ENCODE measurements at regions not wholly inside any gene's neighbourhood (a gene's known extent, or its start where the extent isn't known, plus 50 kb on each side); places are given as distances from the start of the nearest gene placed in this dataset.

- DNase-seq (ENCODE audit: insufficient read length, low spot score) (no peak), FAIRE-seq (no peak)
- no peak for TF ChIP-seq POLR2A (IDR thresholded peaks at IDR 0.05; ENCODE audit: low read depth, low read length)
These were observed 56.5 kb downstream of the CT47B1 start for GRCh38 chrX:120819126-120819525.

GRCh38 chrX:120813982-120814381 is 61.7 kb downstream of the CT47B1 start:
- TF ChIP-seq POLR2A (IDR thresholded peaks at IDR 0.05; ENCODE audit: low read depth, low read length), result no peak
- FAIRE-seq (no peak), DNase-seq (ENCODE audit: insufficient read length, low spot score) (no peak)

- no peak for TF ChIP-seq POLR2A (IDR thresholded peaks at IDR 0.05; ENCODE audit: low read depth, low read length)
- DNase-seq (ENCODE audit: insufficient read length, low spot score) (no peak), FAIRE-seq (no peak)
These were observed 74.2 kb downstream of the CT47B1 start for GRCh38 chrX:120801426-120801825.

- FAIRE-seq (no peak), DNase-seq (ENCODE audit: insufficient read length, low spot score) (no peak)
- no peak for TF ChIP-seq POLR2A (IDR thresholded peaks at IDR 0.05; ENCODE audit: low read depth, low read length)
These were observed 78.3 kb downstream of the CT47B1 start for GRCh38 chrX:120797188-120797851.

GRCh38 chrX:120795301-120795700 is 80.4 kb downstream of the CT47B1 start:
- DNase-seq (ENCODE audit: insufficient read length, low spot score) (no peak), FAIRE-seq (no peak)
- TF ChIP-seq POLR2A (IDR thresholded peaks at IDR 0.05; ENCODE audit: low read depth, low read length), result no peak

- TF ChIP-seq POLR2A (IDR thresholded peaks at IDR 0.05; ENCODE audit: low read depth, low read length), result no peak
- DNase-seq (ENCODE audit: insufficient read length, low spot score) (no peak), FAIRE-seq (no peak)
These were observed 81.1 kb downstream of the CT47B1 start for GRCh38 chrX:120794525-120794975.

- no peak for TF ChIP-seq POLR2A (IDR thresholded peaks at IDR 0.05; ENCODE audit: low read depth, low read length)
- no peak for DNase-seq (ENCODE audit: insufficient read length, low spot score)
- FAIRE-seq, result no peak
These were observed 82.6 kb downstream of the CT47B1 start for GRCh38 chrX:120793098-120793497.

GRCh38 chrX:120791013-120791643 is 84.5 kb downstream of the CT47B1 start:
- FAIRE-seq (peak; percentile 78), DNase-seq (ENCODE audit: insufficient read length, low spot score) (peak; percentile 21)
- TF ChIP-seq POLR2A (IDR thresholded peaks at IDR 0.05; ENCODE audit: low read depth, low read length), result no peak

GRCh38 chrX:120790552-120790951 is 85.1 kb downstream of the CT47B1 start:
- FAIRE-seq (no peak), DNase-seq (ENCODE audit: insufficient read length, low spot score) (no peak)
- TF ChIP-seq POLR2A (IDR thresholded peaks at IDR 0.05; ENCODE audit: low read depth, low read length), result no peak

- FAIRE-seq (peak; percentile 89), DNase-seq (ENCODE audit: insufficient read length, low spot score) (peak; percentile 21)
- no peak for TF ChIP-seq POLR2A (IDR thresholded peaks at IDR 0.05; ENCODE audit: low read depth, low read length)
These were observed 85.5 kb downstream of the CT47B1 start for GRCh38 chrX:120790118-120790517.

- no peak for TF ChIP-seq POLR2A (IDR thresholded peaks at IDR 0.05; ENCODE audit: low read depth, low read length)
- FAIRE-seq, result peak; percentile 43
- no peak for DNase-seq (ENCODE audit: insufficient read length, low spot score)
These were observed 94.3 kb downstream of the CT47B1 start for GRCh38 chrX:120781403-120781802.

- FAIRE-seq (no peak), DNase-seq (ENCODE audit: insufficient read length, low spot score) (no peak)
- no peak for TF ChIP-seq POLR2A (IDR thresholded peaks at IDR 0.05; ENCODE audit: low read depth, low read length)
These were observed 99.7 kb downstream of the CT47B1 start for GRCh38 chrX:120775959-120776358.

GRCh38 chrX:120774606-120775005 is 101.1 kb downstream of the CT47B1 start:
- TF ChIP-seq POLR2A (IDR thresholded peaks at IDR 0.05; ENCODE audit: low read depth, low read length), result no peak
- DNase-seq (ENCODE audit: insufficient read length, low spot score), result no peak
- no peak for FAIRE-seq

GRCh38 chrX:120773801-120774200 is 101.9 kb downstream of the CT47B1 start:
- DNase-seq (ENCODE audit: insufficient read length, low spot score) (no peak), FAIRE-seq (no peak)
- TF ChIP-seq POLR2A (IDR thresholded peaks at IDR 0.05; ENCODE audit: low read depth, low read length), result no peak

Measured in H54 (cell line).